ENCODE measurements at regions not wholly inside any gene's neighbourhood (a gene's known extent, or its start where the extent isn't known, plus 50 kb on each side); places are given as distances from the start of the nearest gene placed in this dataset.

GRCh38 chr1:203422656-203423055 lies 53.0 kb upstream of the PRELP start:
- DNase-seq (ENCODE audit: low read depth, low spot score) (no peak), FAIRE-seq (no peak)
- Histone ChIP-seq H3K27ac (ENCODE audit: control insufficient read depth, insufficient read depth, low read length) (no peak overlapping the region), H3K4me3 (ENCODE audit: control insufficient read depth in 2 of 3, extremely low read depth in 1 of 3, insufficient read depth in 2 of 3, low read depth in 1 of 3, low read length in 3 of 3) (no peak overlapping the region), H3K36me3 (ENCODE audit: control insufficient read depth in 2 of 2, extremely low read depth in 1 of 2, insufficient read depth in 2 of 2, low read length in 2 of 2) (no peaks in the 10 kb centered on the region), H4K20me1 (ENCODE audit: control insufficient read depth, extremely low read depth, insufficient read depth, low read length) (no peaks in the 10 kb centered on the region), H3K9me3 (ENCODE audit: control insufficient read depth, low read depth, low read length) (no peaks in the 10 kb centered on the region), H3K27me3 (ENCODE audit: control insufficient read depth, extremely low read depth, insufficient read depth, low read length) (peaks cover 11% of the 10 kb centered on the region), H3K4me1 (ENCODE audit: control insufficient read depth, extremely low read depth, insufficient read depth, low read length) (no peaks in the 10 kb centered on the region), H3K4me2 (ENCODE audit: control insufficient read depth, extremely low read depth, insufficient read depth, low read depth, low read length) (no peak overlapping the region), H3K9ac (ENCODE audit: control insufficient read depth, extremely low read depth, insufficient read depth, low read length) (no peak overlapping the region), H2AFZ (ENCODE audit: control insufficient read depth, low read length) (no peak overlapping the region), H3K79me2 (ENCODE audit: control insufficient read depth, insufficient read depth, low read length) (no peaks in the 10 kb centered on the region), H3K9me1 (ENCODE audit: control insufficient read depth, extremely low read depth, insufficient read depth, low read length) (no peaks in the 10 kb centered on the region)
- dilution Hi-C loops (cut with MboI; ENCODE audit: extremely low pct_ligation_motif_present, low sequenced_read_pairs) = no loop called here
- TF ChIP-seq EZH2 (IDR thresholded peaks at IDR 0.05; ENCODE audit: low read length) (no peak), CTCF (optimal IDR thresholded peaks at IDR 0.05 in 1 of 3, IDR thresholded peaks at IDR 0.05 in 1 of 3, conservative IDR thresholded peaks at IDR 0.05 in 1 of 3; ENCODE audit: extremely low read depth in 1 of 3, insufficient read depth in 2 of 3, low read length in 3 of 3) (no peak)

GRCh38 chr1:203424285-203424684 lies 51.3 kb upstream of the PRELP start:
- dilution Hi-C loops (cut with MboI; ENCODE audit: extremely low pct_ligation_motif_present, low sequenced_read_pairs) = no loop called here
- H3K79me2 ChIP-seq (ENCODE audit: control insufficient read depth, insufficient read depth, low read length) = no peaks in the 10 kb centered on the region
- H3K27me3 ChIP-seq (ENCODE audit: control insufficient read depth, extremely low read depth, insufficient read depth, low read length) = peaks cover 17% of the 10 kb centered on the region
- H3K36me3 ChIP-seq (ENCODE audit: control insufficient read depth in 2 of 2, extremely low read depth in 1 of 2, insufficient read depth in 2 of 2, low read length in 2 of 2) = no peaks in the 10 kb centered on the region
- TF ChIP-seq EZH2 (IDR thresholded peaks at IDR 0.05; ENCODE audit: low read length) = no peak
- TF ChIP-seq CTCF (optimal IDR thresholded peaks at IDR 0.05 in 1 of 3, IDR thresholded peaks at IDR 0.05 in 1 of 3, conservative IDR thresholded peaks at IDR 0.05 in 1 of 3; ENCODE audit: extremely low read depth in 1 of 3, insufficient read depth in 2 of 3, low read length in 3 of 3) = no peak
- H3K4me2 ChIP-seq (ENCODE audit: control insufficient read depth, extremely low read depth, insufficient read depth, low read depth, low read length) = no peak overlapping the region
- H3K27ac ChIP-seq (ENCODE audit: control insufficient read depth, insufficient read depth, low read length) = no peak overlapping the region
- H3K4me1 ChIP-seq (ENCODE audit: control insufficient read depth, extremely low read depth, insufficient read depth, low read length) = no peaks in the 10 kb centered on the region
- no peak overlapping the region for H2AFZ ChIP-seq (ENCODE audit: control insufficient read depth, low read length)
- no peak overlapping the region for H3K4me3 ChIP-seq (ENCODE audit: control insufficient read depth in 2 of 3, extremely low read depth in 1 of 3, insufficient read depth in 2 of 3, low read depth in 1 of 3, low read length in 3 of 3)
- H3K9ac ChIP-seq (ENCODE audit: control insufficient read depth, extremely low read depth, insufficient read depth, low read length) = no peak overlapping the region
- no peaks in the 10 kb centered on the region for H4K20me1 ChIP-seq (ENCODE audit: control insufficient read depth, extremely low read depth, insufficient read depth, low read length)
- no peaks in the 10 kb centered on the region for H3K9me3 ChIP-seq (ENCODE audit: control insufficient read depth, low read depth, low read length)
- FAIRE-seq (no peak), DNase-seq (ENCODE audit: low read depth, low spot score) (no peak)
- H3K9me1 ChIP-seq (ENCODE audit: control insufficient read depth, extremely low read depth, insufficient read depth, low read length) = no peaks in the 10 kb centered on the region

All from keratinocyte (primary cell).